Stomach (tissue), 8 donors: ENCODE measurements at regions not wholly inside any gene's neighbourhood (a gene's known extent, or its start where the extent isn't known, plus 50 kb on each side); places are given as distances from the start of the nearest gene placed in this dataset.

ENCODE experiments used
- DNase-seq, 2 donors: peaks; one replicate each; pipeline versions ENCODE4 v3.0.0 to v3.0.0-alpha.2; 2013 to 2019
- H3K27ac ChIP-seq, 5 donors: fragments of 200-600 bp in 4 of 5; sonication (generic) in 4 of 5; one replicate each; pipeline ENCODE4 v1.5.1; 2013 to 2019; ENCODE audit warnings: mild to moderate bottlenecking in 1 of 5, moderate library complexity in 1 of 5
- H3K27me3 ChIP-seq, 3 donors: fragments of 200-600 bp; sonication (generic); one replicate each; pipeline ENCODE4 v1.5.1; 2017 to 2019; ENCODE audit warnings: mixed run types in 1 of 3
- H3K36me3 ChIP-seq, 4 donors: fragments of 200-600 bp; sonication (generic); 1 replicate in 3 of 4; 2 replicates in 1 of 4; pipeline ENCODE4 v1.5.1; 2016 to 2019
- H3K4me1 ChIP-seq, 4 donors: fragments of 200-600 bp; sonication (generic); one replicate each; pipeline ENCODE4 v1.5.1; 2016 to 2019
- H3K4me3 ChIP-seq, 4 donors: fragments of 200-600 bp; sonication (generic) in 3 of 4; one replicate each; pipeline ENCODE4 v1.5.1; 2016 to 2019; ENCODE audit warnings: mild to moderate bottlenecking in 1 of 4
- H3K9me3 ChIP-seq, 4 donors: fragments of 200-600 bp; sonication (generic); one replicate each; pipeline ENCODE4 v1.5.1; 2016 to 2019
- CTCF ChIP-seq, 7 experiments: fragments of 450-650 bp in 4 of 7; fragments of 200-600 bp in 3 of 7; sonication (generic) in 3 of 7; IDR thresholded peaks; one replicate each; pipeline ENCODE4 v1.5.1; 2016 to 2019; ENCODE audit warnings: antibody characterized with exemption in 7 of 7, control low read depth in 2 of 7, mild to moderate bottlenecking in 1 of 7
- EP300 ChIP-seq: sonication (generic); formaldehyde crosslinking; IDR thresholded peaks from one replicate; pipeline ENCODE4 v1.6.1; 2017; ENCODE audit warnings: antibody characterized with exemption
- POLR2A ChIP-seq, 4 donors: fragments of 450-650 bp; IDR thresholded peaks; one replicate each; pipeline ENCODE4 v1.6.1; 2016; ENCODE audit warnings: antibody characterized with exemption in 4 of 4, control low read depth in 2 of 4, mild to moderate bottlenecking in 1 of 4, moderate library complexity in 1 of 4
- POLR2AphosphoS5 ChIP-seq, 3 donors: sonication (generic); formaldehyde crosslinking; IDR thresholded peaks; one replicate each; pipeline ENCODE4 v1.6.1; 2016; ENCODE audit warnings: antibody characterized with exemption in 3 of 3
- WGBS, 5 donors: extraction: QIAGEN DNeasy Blood & Tissue Kit in 3 of 5; methylation state at CpG; one replicate each; pipeline versions ENCODE4 v1.1.5 to v1.1.7; 2013 to 2018; 5-methylcytosine and 5-hydroxymethylcytosine counted together
- intact Hi-C: fragments of 100-400 bp; cut with DNase I; formaldehyde crosslinking; loops from one replicate; pipeline ENCODE4 v1.15.1; 2023; ENCODE audit warnings: low total_unique reads
- donor health status: healthy with polysubstance abuse.
- donor health status: Bipolar disorder and iron deficiency.
- donor health status: healthy.

DNA sequence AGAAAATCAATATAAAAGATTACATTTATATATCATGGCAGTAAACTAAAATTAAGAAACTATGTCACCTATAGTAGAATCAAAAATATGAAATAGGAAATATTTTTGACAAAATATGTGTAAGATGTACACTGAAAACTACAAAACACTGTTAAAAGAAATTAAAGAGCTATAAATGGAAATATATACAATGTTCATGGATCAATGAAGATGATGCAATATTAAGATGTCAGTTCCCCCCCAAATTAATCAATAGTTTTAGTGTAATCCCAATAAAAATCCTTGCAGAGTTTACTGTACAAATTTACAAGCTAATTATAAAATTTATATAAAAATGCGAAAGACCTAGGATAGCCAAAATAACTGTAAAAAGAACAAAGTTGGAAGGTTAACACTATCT is 173.0 kb upstream of the ADRA1B start:
- Histone ChIP-seq H3K4me3 (no peak overlapping the region), H3K36me3 (no peaks in the 10 kb centered on the region), H3K27ac (no peak overlapping the region), H3K27me3 (no peaks in the 10 kb centered on the region), H3K9me3 (no peaks in the 10 kb centered on the region), H3K4me1 (no peaks in the 10 kb centered on the region)
- no peak for DNase-seq
- TF ChIP-seq CTCF (IDR thresholded peaks at IDR 0.05) (no peak), EP300 (no peak), POLR2A (IDR thresholded peaks at IDR 0.05) (no peak), POLR2AphosphoS5 (IDR thresholded peaks at IDR 0.05) (no peak)
- intact Hi-C loops, result no loop called here
- 88 to 100% (median 98%) methylated on average over 1 of the region's 1 CpG for WGBS, 5 donors

GRCh38 chr5:159746707-159747106 is 169.6 kb upstream of the ADRA1B start:
- WGBS, 5 donors, result 72 to 88% (median 80%) methylated on average over 4 of the region's 4 CpGs
- intact Hi-C loops, result no loop called here

GRCh38 chr5:159749146-159749545 is 167.1 kb upstream of the ADRA1B start:
- H3K27me3 ChIP-seq, result no peaks in the 10 kb centered on the region
- no peaks in the 10 kb centered on the region for H3K36me3 ChIP-seq
- intact Hi-C loops, result no loop called here
- no peak overlapping the region for H3K4me3 ChIP-seq
- H3K27ac ChIP-seq, result no peak overlapping the region
- no peak for TF ChIP-seq CTCF (IDR thresholded peaks at IDR 0.05)
- no peak for TF ChIP-seq POLR2AphosphoS5 (IDR thresholded peaks at IDR 0.05)
- TF ChIP-seq EP300, result no peak
- no peak for TF ChIP-seq POLR2A (IDR thresholded peaks at IDR 0.05)
- H3K9me3 ChIP-seq, result peaks cover 0 to 9% (median 2%) of the 10 kb centered on the region in 4 donors
- no peak for DNase-seq
- H3K4me1 ChIP-seq, result no peaks in the 10 kb centered on the region

More at GRCh38 chr5:159746707-159747106, 169.6 kb upstream of the ADRA1B start:
- Histone ChIP-seq H3K27ac (no peak overlapping the region), H3K4me1 (no peaks in the 10 kb centered on the region), H3K36me3 (no peaks in the 10 kb centered on the region), H3K9me3 (peaks cover 0 to 6% (median 2%) of the 10 kb centered on the region in 4 donors), H3K27me3 (no peaks in the 10 kb centered on the region), H3K4me3 (no peak overlapping the region)
- TF ChIP-seq POLR2AphosphoS5 (IDR thresholded peaks at IDR 0.05) (no peak), EP300 (no peak), CTCF (IDR thresholded peaks at IDR 0.05) (no peak), POLR2A (IDR thresholded peaks at IDR 0.05) (no peak)
- DNase-seq, result no peak

DNA sequence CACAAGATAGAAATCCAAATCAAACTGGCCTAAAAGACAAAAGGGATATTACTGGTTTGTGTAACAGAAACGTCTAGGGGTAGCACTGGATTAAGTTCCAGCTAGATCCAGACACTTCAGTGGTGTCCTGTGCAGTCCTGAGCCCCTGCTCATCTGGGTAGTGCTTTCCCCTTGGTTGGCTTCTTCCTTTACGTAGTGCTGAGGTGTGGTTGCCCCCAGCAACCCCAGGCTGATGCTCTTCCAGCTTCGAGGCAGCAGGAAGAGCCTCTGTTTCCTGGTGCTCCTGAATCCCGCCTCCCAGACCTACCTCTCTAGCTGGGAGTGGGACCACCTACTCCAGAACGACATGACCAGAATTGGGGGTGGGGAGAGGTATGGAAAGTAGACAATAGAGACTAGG is 166.1 kb upstream of the ADRA1B start:
- no peaks in the 10 kb centered on the region for H3K27me3 ChIP-seq
- peaks cover 0 to 9% (median 2%) of the 10 kb centered on the region in 4 donors for H3K9me3 ChIP-seq
- H3K4me1 ChIP-seq, result no peaks in the 10 kb centered on the region
- no peak overlapping the region for H3K27ac ChIP-seq
- no peaks in the 10 kb centered on the region for H3K36me3 ChIP-seq
- intact Hi-C loops, result no loop called here
- WGBS, 5 donors, result 35 to 47% (median 43%) methylated on average over 5 of the region's 5 CpGs
- no peak for DNase-seq
- H3K4me3 ChIP-seq, result no peak overlapping the region
- TF ChIP-seq EP300, result no peak
- TF ChIP-seq POLR2AphosphoS5 (IDR thresholded peaks at IDR 0.05), result no peak
- TF ChIP-seq POLR2A (IDR thresholded peaks at IDR 0.05), result no peak
- TF ChIP-seq CTCF (IDR thresholded peaks at IDR 0.05), result no peak
